Osteoblast (primary cell): ENCODE measurements at regions not wholly inside any gene's neighbourhood (a gene's known extent, or its start where the extent isn't known, plus 50 kb on each side); places are given as distances from the start of the nearest gene placed in this dataset.

ENCODE experiments used
- DNase-seq: peaks from one replicate; pipeline ENCODE4 v3.0.0; 2011; ENCODE audit warnings: low spot score, mixed read lengths; ENCODE audit not compliant: insufficient read length; ENCODE audit errors: missing footprints
- H2AFZ ChIP-seq: 2 replicates; pipeline ENCODE4 v1.6.0; 2011; ENCODE audit warnings: mild to moderate bottlenecking, low read length
- H3K27ac ChIP-seq: 2 replicates; pipeline ENCODE4 v1.5.1; 2011; ENCODE audit warnings: mild to moderate bottlenecking, low read depth, low read length, moderate library complexity
- H3K27me3 ChIP-seq: 2 replicates; pipeline ENCODE4 v1.6.0; 2012; ENCODE audit warnings: mild to moderate bottlenecking, control low read depth, inconsistent platforms, low read length, moderate library complexity; ENCODE audit not compliant: insufficient read depth
- H3K36me3 ChIP-seq: 2 replicates; pipeline ENCODE4 v1.5.1; 2011; ENCODE audit warnings: mild to moderate bottlenecking, low read length, control low read depth, moderate library complexity; ENCODE audit not compliant: insufficient read depth
- H3K4me1 ChIP-seq: 2 replicates; pipeline ENCODE4 v1.5.1; 2011; ENCODE audit warnings: mild to moderate bottlenecking, low read length, control low read depth, moderate library complexity; ENCODE audit not compliant: insufficient read depth
- H3K4me2 ChIP-seq: 2 replicates; pipeline ENCODE4 v1.6.0; 2011; ENCODE audit warnings: mild to moderate bottlenecking, low read length; ENCODE audit not compliant: insufficient read depth
- H3K4me3 ChIP-seq: fragments of 200-600 bp; sonication (generic); 3 replicates; pipeline ENCODE4 v1.5.1; 2012; ENCODE audit warnings: mild to moderate bottlenecking, low read length, inconsistent platforms; ENCODE audit not compliant: insufficient read depth
- H3K79me2 ChIP-seq: 2 replicates; pipeline ENCODE4 v1.6.0; 2012; ENCODE audit warnings: mild to moderate bottlenecking, low read length, control low read depth, inconsistent platforms; ENCODE audit not compliant: insufficient read depth
- H3K9me3 ChIP-seq: 2 replicates; pipeline ENCODE4 v1.5.1; 2011; ENCODE audit warnings: low read depth, low read length, control low read depth
- H4K20me1 ChIP-seq: 2 replicates; pipeline ENCODE4 v1.6.0; 2012; ENCODE audit warnings: mild to moderate bottlenecking, low read length, control low read depth; ENCODE audit not compliant: insufficient read depth
- TF ChIP-seq, protein P1 (sequence below): IDR thresholded peaks from 2 replicates; pipeline ENCODE4 v1.5.1; 2011; ENCODE audit warnings: mild to moderate bottlenecking, low read depth, low read length, moderate library complexity; ENCODE audit errors: extremely low read depth

GRCh38 chr14:36012621-36013020, 163.9 kb downstream of the PTCSC3 start:
- no peak overlapping the region for H3K4me2 ChIP-seq
- no peak overlapping the region for H3K4me3 ChIP-seq
- TF ChIP-seq, protein P1, sequence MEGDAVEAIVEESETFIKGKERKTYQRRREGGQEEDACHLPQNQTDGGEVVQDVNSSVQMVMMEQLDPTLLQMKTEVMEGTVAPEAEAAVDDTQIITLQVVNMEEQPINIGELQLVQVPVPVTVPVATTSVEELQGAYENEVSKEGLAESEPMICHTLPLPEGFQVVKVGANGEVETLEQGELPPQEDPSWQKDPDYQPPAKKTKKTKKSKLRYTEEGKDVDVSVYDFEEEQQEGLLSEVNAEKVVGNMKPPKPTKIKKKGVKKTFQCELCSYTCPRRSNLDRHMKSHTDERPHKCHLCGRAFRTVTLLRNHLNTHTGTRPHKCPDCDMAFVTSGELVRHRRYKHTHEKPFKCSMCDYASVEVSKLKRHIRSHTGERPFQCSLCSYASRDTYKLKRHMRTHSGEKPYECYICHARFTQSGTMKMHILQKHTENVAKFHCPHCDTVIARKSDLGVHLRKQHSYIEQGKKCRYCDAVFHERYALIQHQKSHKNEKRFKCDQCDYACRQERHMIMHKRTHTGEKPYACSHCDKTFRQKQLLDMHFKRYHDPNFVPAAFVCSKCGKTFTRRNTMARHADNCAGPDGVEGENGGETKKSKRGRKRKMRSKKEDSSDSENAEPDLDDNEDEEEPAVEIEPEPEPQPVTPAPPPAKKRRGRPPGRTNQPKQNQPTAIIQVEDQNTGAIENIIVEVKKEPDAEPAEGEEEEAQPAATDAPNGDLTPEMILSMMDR, result no peak
- no peaks in the 10 kb centered on the region for H3K27me3 ChIP-seq
- H2AFZ ChIP-seq, result no peak overlapping the region
- H3K79me2 ChIP-seq, result no peaks in the 10 kb centered on the region
- no peaks in the 10 kb centered on the region for H3K36me3 ChIP-seq
- no peak overlapping the region for H3K27ac ChIP-seq
- H3K9me3 ChIP-seq, result no peaks in the 10 kb centered on the region
- no peaks in the 10 kb centered on the region for H4K20me1 ChIP-seq
- no peak for DNase-seq
- H3K4me1 ChIP-seq, result no peaks in the 10 kb centered on the region

DNA sequence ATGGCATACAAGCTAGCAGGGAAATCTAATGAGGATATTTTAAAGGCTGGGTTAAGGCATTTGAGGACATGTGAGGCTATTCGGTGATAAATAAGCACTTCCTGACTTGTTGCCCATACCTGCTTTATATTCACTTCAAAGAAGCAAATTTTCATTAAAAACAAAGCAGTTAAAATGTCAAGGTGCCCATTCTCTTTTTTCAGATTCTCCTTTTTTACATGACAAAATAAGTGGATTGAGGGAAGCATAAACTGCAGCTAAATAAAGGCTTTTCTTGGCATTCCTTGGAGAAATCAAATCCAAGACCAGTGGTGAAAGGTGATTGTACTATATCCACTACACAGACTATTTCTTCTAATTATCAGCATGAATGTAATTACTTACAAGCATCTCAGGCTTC, 166.9 kb downstream of the PTCSC3 start:
- Histone ChIP-seq H3K4me3 (no peak overlapping the region), H4K20me1 (no peaks in the 10 kb centered on the region), H3K4me2 (no peak overlapping the region), H2AFZ (no peak overlapping the region), H3K27me3 (no peaks in the 10 kb centered on the region), H3K9me3 (no peaks in the 10 kb centered on the region), H3K79me2 (no peaks in the 10 kb centered on the region), H3K4me1 (no peaks in the 10 kb centered on the region), H3K36me3 (no peaks in the 10 kb centered on the region), H3K27ac (no peak overlapping the region)
- DNase-seq, result no peak
- TF ChIP-seq, protein P1, result no peak

DNA sequence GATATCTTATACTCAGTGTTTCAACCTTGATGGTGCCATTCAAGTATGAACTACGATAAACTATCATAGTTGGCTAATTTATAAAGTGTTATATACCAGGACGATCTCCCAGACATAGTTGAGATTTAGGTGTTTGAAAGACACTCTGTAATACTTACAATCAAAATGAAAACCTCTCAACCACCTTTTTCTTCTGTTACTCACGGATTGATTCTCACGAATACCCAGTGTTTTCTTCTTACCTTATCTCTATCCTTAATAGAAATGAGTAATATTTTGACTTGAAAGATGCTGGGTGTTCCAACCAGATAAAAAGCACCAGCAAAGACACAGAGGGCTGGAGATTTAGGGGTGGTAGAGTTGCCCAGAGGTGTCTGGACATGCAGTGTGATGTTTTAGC, 169.9 kb downstream of the PTCSC3 start:
- no peaks in the 10 kb centered on the region for H3K36me3 ChIP-seq
- H3K4me3 ChIP-seq, result no peak overlapping the region
- H2AFZ ChIP-seq, result no peak overlapping the region
- no peak overlapping the region for H3K27ac ChIP-seq
- H3K79me2 ChIP-seq, result no peaks in the 10 kb centered on the region
- H3K27me3 ChIP-seq, result no peaks in the 10 kb centered on the region
- TF ChIP-seq, protein P1, result no peak
- H3K9me3 ChIP-seq, result no peaks in the 10 kb centered on the region
- H3K4me1 ChIP-seq, result no peaks in the 10 kb centered on the region
- H3K4me2 ChIP-seq, result no peak overlapping the region
- no peaks in the 10 kb centered on the region for H4K20me1 ChIP-seq
- DNase-seq, result no peak

GRCh38 chr14:36005670-36006069, 170.9 kb downstream of the PTCSC3 start:
- Histone ChIP-seq H3K9me3 (no peaks in the 10 kb centered on the region), H4K20me1 (no peaks in the 10 kb centered on the region), H3K4me2 (no peak overlapping the region), H3K27ac (no peak overlapping the region), H3K4me3 (no peak overlapping the region), H2AFZ (no peak overlapping the region), H3K4me1 (no peaks in the 10 kb centered on the region), H3K36me3 (no peaks in the 10 kb centered on the region), H3K27me3 (no peaks in the 10 kb centered on the region), H3K79me2 (no peaks in the 10 kb centered on the region)
- DNase-seq, result no peak
- TF ChIP-seq, protein P1, result no peak
